HG03571 (cell line): ENCODE measurements at regions not wholly inside any gene's neighbourhood (a gene's known extent, or its start where the extent isn't known, plus 50 kb on each side); places are given as distances from the start of the nearest gene placed in this dataset.

Experiments
- ATAC-seq: cut with Tn5 transposase; IDR thresholded peaks from one replicate; pipeline ENCODE4 v1.9.1; 2021; ENCODE audit not compliant: unreplicated experiment

- no peak for ATAC-seq
These were observed 1404.5 kb upstream of the SPRY2 start for GRCh38 chr13:81745391-81745790.

- ATAC-seq = no peak
These were observed 1397.4 kb upstream of the SPRY2 start for GRCh38 chr13:81738364-81738763.

GRCh38 chr13:81726037-81726726 is 1385.3 kb upstream of the SPRY2 start:
- no peak for ATAC-seq

GRCh38 chr13:81722456-81722855 is 1381.5 kb upstream of the SPRY2 start:
- ATAC-seq = no peak

- ATAC-seq = no peak
These were observed 1380.5 kb upstream of the SPRY2 start for GRCh38 chr13:81721400-81721799.

GRCh38 chr13:81714513-81714912 is 1373.6 kb upstream of the SPRY2 start:
- no peak for ATAC-seq

- no peak for ATAC-seq
These were observed 1372.3 kb upstream of the SPRY2 start for GRCh38 chr13:81713201-81713600.

GRCh38 chr13:81697826-81698225 is 1356.9 kb upstream of the SPRY2 start:
- no peak for ATAC-seq

GRCh38 chr13:81686877-81687276 is 1346.0 kb upstream of the SPRY2 start:
- no peak for ATAC-seq

- ATAC-seq = no peak
These were observed 1342.6 kb upstream of the SPRY2 start for GRCh38 chr13:81683521-81683920.

GRCh38 chr13:81682081-81682630 is 1341.2 kb upstream of the SPRY2 start:
- no peak for ATAC-seq

GRCh38 chr13:81677857-81678256 is 1336.9 kb upstream of the SPRY2 start:
- ATAC-seq = no peak

GRCh38 chr13:81676008-81676407 is 1335.1 kb upstream of the SPRY2 start:
- no peak for ATAC-seq

GRCh38 chr13:81671064-81671463 is 1330.1 kb upstream of the SPRY2 start:
- no peak for ATAC-seq

- ATAC-seq = no peak
These were observed 1329.1 kb upstream of the SPRY2 start for GRCh38 chr13:81670048-81670447.

GRCh38 chr13:81664872-81665271 is 1323.9 kb upstream of the SPRY2 start:
- ATAC-seq = no peak

- no peak for ATAC-seq
These were observed 1319.1 kb upstream of the SPRY2 start for GRCh38 chr13:81659984-81660383.

GRCh38 chr13:81658598-81659370 is 1317.9 kb upstream of the SPRY2 start:
- no peak for ATAC-seq

- ATAC-seq = no peak
These were observed 1299.2 kb upstream of the SPRY2 start for GRCh38 chr13:81639984-81640582.

- no peak for ATAC-seq
These were observed 1296.5 kb upstream of the SPRY2 start for GRCh38 chr13:81637457-81637856.

- no peak for ATAC-seq
These were observed 1295.2 kb upstream of the SPRY2 start for GRCh38 chr13:81636120-81636519.

GRCh38 chr13:81615031-81615430 is 1274.1 kb upstream of the SPRY2 start:
- ATAC-seq = no peak
